HFFc6 (cell line): ENCODE measurements at regions not wholly inside any gene's neighbourhood (a gene's known extent, or its start where the extent isn't known, plus 50 kb on each side); places are given as distances from the start of the nearest gene placed in this dataset.
A peak's percentile ranks its signal among the peaks of the same experiment; 100 is the strongest.

Experiments used
- DNase-seq: peaks from one replicate; pipeline ENCODE4 v3.0.0-alpha.2; 2018
- H3K27ac Mint-ChIP-seq: 2 replicates; pipeline ENCODE4 v1.8.0; 2020; ENCODE audit warnings: mild to moderate bottlenecking, mixed read lengths
- H3K27me3 Mint-ChIP-seq: 2 replicates; pipeline ENCODE4 v1.8.0; 2021; ENCODE audit warnings: mild to moderate bottlenecking, moderate library complexity, mixed read lengths; ENCODE audit not compliant: insufficient read depth
- H3K36me3 Mint-ChIP-seq: 2 replicates; pipeline ENCODE4 v1.8.0; 2021; ENCODE audit warnings: low read depth, mixed read lengths
- H3K4me1 Mint-ChIP-seq: 2 replicates; pipeline ENCODE4 v1.8.0; 2020; ENCODE audit warnings: low read depth, mixed read lengths
- H3K4me3 Mint-ChIP-seq: 2 replicates; pipeline ENCODE4 v1.8.0; 2020; ENCODE audit warnings: mild to moderate bottlenecking, moderate library complexity, mixed read lengths
- H3K9me3 Mint-ChIP-seq: 2 replicates; pipeline ENCODE4 v1.8.0; 2020; ENCODE audit warnings: mild to moderate bottlenecking, mixed read lengths
- TF ChIP-seq, protein P1 (sequence below): fragments of 200-600 bp; sonication (generic); IDR thresholded peaks from 2 replicates; pipeline ENCODE4 v1.5.0; 2021; ENCODE audit warnings: antibody characterized with exemption, mild to moderate bottlenecking

DNA sequence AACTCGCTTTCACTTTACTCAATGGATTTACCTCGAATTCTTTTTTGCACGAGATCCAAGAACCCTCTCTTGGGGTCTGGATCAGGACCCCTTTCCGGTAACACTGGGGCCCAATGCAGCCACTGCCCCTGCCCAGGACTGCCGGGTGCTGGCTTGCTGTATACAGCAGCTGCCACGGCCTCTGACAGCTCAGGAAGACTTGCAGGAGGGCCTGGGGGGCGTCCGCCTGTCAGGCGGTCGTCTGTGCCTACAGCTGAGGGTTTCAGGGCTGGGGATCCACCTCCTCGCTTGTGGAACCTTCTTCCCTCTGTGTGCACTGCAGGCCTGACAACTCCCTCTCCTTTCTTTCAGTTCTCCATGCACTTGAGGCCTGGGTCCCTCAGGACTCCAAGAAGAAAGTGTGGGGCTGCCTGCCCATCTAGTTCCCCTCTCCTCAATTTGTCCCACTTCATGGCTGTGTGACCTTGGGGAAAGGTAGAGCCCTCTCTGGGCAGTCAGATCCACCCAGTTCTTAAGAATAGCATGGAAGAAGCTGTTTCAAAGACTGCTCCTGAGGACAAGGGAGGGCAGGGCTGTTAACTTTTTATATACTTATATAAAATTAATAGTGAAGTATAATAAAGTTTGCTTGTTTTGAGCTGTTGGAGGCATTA lies 75.0 kb upstream of the LGSN start:
- peaks cover 6% of the 10 kb centered on the region for H3K27me3 Mint-ChIP-seq
- H3K4me3 Mint-ChIP-seq: no peak overlapping the region
- H3K27ac Mint-ChIP-seq: no peak overlapping the region
- DNase-seq: no peak
- no peaks in the 10 kb centered on the region for H3K36me3 Mint-ChIP-seq
- no peaks in the 10 kb centered on the region for H3K9me3 Mint-ChIP-seq
- H3K4me1 Mint-ChIP-seq: no peaks in the 10 kb centered on the region
- TF ChIP-seq, protein P1, sequence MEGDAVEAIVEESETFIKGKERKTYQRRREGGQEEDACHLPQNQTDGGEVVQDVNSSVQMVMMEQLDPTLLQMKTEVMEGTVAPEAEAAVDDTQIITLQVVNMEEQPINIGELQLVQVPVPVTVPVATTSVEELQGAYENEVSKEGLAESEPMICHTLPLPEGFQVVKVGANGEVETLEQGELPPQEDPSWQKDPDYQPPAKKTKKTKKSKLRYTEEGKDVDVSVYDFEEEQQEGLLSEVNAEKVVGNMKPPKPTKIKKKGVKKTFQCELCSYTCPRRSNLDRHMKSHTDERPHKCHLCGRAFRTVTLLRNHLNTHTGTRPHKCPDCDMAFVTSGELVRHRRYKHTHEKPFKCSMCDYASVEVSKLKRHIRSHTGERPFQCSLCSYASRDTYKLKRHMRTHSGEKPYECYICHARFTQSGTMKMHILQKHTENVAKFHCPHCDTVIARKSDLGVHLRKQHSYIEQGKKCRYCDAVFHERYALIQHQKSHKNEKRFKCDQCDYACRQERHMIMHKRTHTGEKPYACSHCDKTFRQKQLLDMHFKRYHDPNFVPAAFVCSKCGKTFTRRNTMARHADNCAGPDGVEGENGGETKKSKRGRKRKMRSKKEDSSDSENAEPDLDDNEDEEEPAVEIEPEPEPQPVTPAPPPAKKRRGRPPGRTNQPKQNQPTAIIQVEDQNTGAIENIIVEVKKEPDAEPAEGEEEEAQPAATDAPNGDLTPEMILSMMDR: no peak

DNA sequence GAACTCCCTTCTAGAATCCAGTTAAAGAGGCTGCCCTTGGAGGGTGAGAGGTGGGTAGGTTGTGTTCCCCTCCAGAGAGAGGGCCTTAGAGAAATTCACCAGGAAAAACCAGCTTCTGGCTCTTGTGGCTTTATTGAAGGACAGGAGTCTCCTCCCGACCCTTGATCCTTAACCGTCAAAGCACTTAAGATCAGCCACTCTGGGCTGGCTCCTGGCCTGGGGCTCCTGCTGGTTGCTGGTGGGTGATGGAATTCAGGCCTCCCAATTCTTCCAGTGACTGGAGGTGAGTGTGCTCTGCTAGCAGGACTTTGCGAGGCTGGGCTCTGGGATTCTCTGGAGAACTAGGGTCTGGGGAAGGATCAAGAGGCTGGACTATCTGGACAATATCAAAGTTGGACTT lies 75.6 kb upstream of the LGSN start:
- no peak for DNase-seq
- Mint-ChIP-seq H3K9me3 (no peaks in the 10 kb centered on the region), H3K27me3 (peaks cover 6% of the 10 kb centered on the region), H3K27ac (no peak overlapping the region), H3K4me1 (no peaks in the 10 kb centered on the region), H3K4me3 (no peak overlapping the region), H3K36me3 (no peaks in the 10 kb centered on the region)
- TF ChIP-seq, protein P1: no peak

DNA sequence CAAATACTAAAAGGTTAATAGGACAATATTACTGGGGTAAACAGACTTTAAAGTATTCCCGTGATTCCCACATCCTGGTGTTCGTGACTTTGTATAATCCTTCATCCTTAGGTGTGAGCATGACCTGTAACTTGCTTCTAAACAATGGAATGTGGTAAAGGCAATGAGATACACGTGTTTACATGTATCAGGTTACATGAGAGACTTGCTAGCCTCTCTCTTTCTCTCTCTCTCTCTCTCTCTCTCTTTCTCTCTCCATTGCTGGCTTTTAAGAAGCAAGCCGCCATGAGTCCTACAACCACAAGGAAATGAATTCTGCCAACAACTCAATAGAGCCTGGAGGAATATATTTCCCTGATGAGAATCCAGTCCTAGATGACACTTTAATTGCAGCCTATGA lies 83.9 kb upstream of the LGSN start:
- no peak overlapping the region for H3K27ac Mint-ChIP-seq
- no peaks in the 10 kb centered on the region for H3K36me3 Mint-ChIP-seq
- H3K9me3 Mint-ChIP-seq: no peaks in the 10 kb centered on the region
- TF ChIP-seq, protein P1: no peak
- no peak overlapping the region for H3K4me3 Mint-ChIP-seq
- H3K27me3 Mint-ChIP-seq: no peaks in the 10 kb centered on the region; the same call in none of the 2 replicates
- no peaks in the 10 kb centered on the region for H3K4me1 Mint-ChIP-seq
- no peak for DNase-seq

DNA sequence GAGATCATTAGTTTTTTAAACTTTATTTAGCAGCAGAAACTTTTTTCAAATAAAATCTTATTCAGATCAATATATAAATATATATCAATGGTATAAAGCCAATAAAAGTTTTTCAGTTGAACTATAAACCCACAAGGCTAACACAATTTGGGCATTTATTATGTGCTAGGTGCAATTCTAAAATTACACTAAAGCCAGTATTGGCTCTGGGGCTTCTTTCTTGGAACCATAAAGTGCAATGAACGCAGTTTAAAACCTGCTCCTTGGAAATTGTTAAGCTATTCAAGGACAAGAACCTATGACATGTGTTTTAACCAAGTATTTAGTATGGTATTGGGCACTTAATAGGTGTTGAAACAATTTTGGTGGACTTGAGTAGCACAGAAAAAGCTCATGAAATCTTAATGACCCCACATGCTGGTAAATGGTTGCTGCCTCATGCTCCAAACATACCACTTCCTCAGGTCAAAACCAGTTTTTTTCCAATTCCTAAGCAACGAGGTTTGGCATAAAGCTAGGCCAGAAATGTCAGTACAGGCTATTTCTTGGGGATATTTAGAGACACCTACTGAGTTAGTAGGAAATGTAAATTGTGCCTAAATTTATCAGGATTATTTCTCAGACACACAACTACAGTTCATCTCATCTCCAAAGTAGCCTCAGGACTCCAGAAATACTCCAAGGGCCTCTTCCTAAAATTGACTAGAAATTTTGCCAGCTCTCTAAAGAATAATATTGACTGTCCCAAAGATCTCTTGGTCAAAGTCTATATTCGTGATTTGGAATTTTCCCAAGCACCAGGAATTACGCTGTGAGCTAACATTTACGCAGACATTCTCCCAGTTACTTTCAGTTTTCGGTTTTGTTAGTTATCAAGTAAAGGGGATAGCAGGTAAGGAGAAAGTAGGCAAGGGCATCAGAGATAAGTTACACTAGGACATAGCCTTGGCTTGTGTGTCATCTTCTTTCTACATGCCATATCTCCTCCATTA lies 90.9 kb upstream of the LGSN start:
- peak overlapping the region; percentile 34; the same call in 1 of the 2 replicates for H3K4me3 Mint-ChIP-seq
- no peaks in the 10 kb centered on the region for H3K9me3 Mint-ChIP-seq
- TF ChIP-seq, protein P1: no peak
- H3K27ac Mint-ChIP-seq: no peak overlapping the region
- H3K27me3 Mint-ChIP-seq: no peaks in the 10 kb centered on the region; the same call in none of the 2 replicates
- H3K4me1 Mint-ChIP-seq: no peaks in the 10 kb centered on the region
- H3K36me3 Mint-ChIP-seq: no peaks in the 10 kb centered on the region
- DNase-seq: no peak

DNA sequence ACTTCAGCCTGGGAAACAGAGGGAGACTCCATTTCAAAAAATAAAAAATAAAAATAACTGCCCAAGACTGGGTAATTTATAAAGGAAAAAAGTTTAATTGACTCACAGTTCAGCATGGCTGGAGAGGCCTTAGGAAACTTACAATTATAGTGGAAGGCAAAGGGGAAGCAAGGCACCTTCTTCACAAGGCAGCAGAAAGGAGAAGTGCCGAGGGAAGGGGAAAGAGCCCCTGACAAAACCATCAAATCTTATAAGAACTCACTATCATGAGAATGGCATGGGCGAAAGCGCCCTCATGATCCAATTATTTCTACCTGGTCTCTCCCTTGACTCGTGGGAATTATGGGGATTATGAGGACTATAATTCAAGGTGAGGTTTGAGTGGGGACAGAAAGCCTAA lies 95.5 kb upstream of the LGSN start:
- Mint-ChIP-seq H3K9me3 (no peaks in the 10 kb centered on the region), H3K27ac (no peak overlapping the region), H3K4me1 (no peaks in the 10 kb centered on the region), H3K4me3 (no peak overlapping the region), H3K36me3 (no peaks in the 10 kb centered on the region), H3K27me3 (peaks cover 2% of the 10 kb centered on the region)
- no peak for DNase-seq
- TF ChIP-seq, protein P1: no peak
